Astrocyte of the spinal cord (primary cell): ENCODE measurements at regions not wholly inside any gene's neighbourhood (a gene's known extent, or its start where the extent isn't known, plus 50 kb on each side); places are given as distances from the start of the nearest gene placed in this dataset.

Experiments
- DNase-seq: peaks from one replicate; pipeline ENCODE4 v3.0.0; 2011; ENCODE audit warnings: low read depth, low spot score
- H3K4me3 ChIP-seq: 2 replicates; pipeline ENCODE4 v1.5.1; 2011; ENCODE audit warnings: low read depth, mild to moderate bottlenecking, low read length, moderate library complexity
- in situ Hi-C: cut with HindIII; loops from 2 replicates; pipeline ENCODE4 v1.10.0; 2017; ENCODE audit warnings: low sequenced_read_pairs
- TF ChIP-seq, protein P1 (sequence below): IDR thresholded peaks from 2 replicates; pipeline ENCODE4 v1.5.1; 2012; ENCODE audit warnings: low read depth, mild to moderate bottlenecking, low read length, inconsistent platforms

DNA sequence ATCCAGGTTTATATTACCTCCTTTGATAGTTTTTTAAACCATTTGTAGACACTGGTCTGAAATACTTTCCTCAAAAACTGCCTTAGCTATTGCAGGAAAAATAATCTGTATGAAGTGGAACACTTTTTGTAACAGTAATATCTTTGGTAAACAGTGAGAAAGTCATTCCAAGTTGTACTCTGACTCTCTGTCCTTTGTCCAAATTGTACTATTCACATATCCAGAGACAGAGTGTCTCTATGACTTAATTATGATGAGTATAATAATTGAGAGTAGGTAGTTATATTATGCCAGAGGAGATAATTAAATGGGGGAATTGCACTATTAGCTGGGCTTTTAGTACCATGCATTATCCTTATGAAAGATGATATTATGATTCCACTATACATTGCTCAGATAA is 112.6 kb upstream of the LCORL start:
- no peak overlapping the region for H3K4me3 ChIP-seq
- TF ChIP-seq, protein P1, sequence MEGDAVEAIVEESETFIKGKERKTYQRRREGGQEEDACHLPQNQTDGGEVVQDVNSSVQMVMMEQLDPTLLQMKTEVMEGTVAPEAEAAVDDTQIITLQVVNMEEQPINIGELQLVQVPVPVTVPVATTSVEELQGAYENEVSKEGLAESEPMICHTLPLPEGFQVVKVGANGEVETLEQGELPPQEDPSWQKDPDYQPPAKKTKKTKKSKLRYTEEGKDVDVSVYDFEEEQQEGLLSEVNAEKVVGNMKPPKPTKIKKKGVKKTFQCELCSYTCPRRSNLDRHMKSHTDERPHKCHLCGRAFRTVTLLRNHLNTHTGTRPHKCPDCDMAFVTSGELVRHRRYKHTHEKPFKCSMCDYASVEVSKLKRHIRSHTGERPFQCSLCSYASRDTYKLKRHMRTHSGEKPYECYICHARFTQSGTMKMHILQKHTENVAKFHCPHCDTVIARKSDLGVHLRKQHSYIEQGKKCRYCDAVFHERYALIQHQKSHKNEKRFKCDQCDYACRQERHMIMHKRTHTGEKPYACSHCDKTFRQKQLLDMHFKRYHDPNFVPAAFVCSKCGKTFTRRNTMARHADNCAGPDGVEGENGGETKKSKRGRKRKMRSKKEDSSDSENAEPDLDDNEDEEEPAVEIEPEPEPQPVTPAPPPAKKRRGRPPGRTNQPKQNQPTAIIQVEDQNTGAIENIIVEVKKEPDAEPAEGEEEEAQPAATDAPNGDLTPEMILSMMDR, result no peak
- no peak for DNase-seq
- in situ Hi-C loops, result no loop called here

DNA sequence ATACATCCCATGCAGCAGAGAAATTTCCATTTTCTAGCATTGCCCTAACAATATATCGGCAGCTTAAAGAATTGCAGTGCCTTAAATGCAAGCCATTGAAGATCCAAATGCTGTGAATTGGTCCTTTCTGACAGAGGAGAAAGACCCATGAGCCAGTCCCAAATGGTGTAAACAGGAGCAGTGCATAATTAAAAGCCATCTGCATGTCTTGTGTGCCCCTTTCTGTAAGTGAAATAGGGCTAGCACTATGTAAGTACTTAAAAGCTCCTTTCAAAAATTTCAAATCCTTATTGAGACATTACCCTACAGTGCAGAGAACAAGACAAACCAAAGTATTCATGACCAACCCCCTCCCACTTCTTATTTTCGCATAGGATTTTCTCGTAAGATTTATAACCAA is 108.7 kb upstream of the LCORL start:
- in situ Hi-C loops, result no loop called here
- TF ChIP-seq, protein P1, result no peak
- DNase-seq, result no peak
- no peak overlapping the region for H3K4me3 ChIP-seq

DNA sequence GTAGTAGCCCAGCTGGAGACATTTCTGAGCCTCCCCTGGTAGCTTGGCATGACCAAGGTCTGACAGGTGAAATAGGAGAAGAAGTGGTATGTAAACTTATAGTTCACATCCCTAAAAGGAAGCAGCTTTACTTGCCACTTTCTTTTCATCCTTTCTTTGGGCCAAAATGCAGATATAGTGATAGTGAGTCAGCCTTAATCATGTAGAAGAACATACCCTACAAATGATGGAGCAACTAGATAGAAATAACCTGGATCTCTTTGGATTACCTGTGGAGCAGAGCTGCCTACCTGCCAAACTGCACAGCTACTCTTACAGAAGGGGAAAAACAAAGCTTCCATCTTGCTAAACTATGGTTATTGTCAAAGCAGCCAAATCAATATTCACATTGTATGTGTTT is 106.7 kb upstream of the LCORL start:
- no peak overlapping the region for H3K4me3 ChIP-seq
- TF ChIP-seq, protein P1, result no peak
- in situ Hi-C loops, result no loop called here
- DNase-seq, result no peak

DNA sequence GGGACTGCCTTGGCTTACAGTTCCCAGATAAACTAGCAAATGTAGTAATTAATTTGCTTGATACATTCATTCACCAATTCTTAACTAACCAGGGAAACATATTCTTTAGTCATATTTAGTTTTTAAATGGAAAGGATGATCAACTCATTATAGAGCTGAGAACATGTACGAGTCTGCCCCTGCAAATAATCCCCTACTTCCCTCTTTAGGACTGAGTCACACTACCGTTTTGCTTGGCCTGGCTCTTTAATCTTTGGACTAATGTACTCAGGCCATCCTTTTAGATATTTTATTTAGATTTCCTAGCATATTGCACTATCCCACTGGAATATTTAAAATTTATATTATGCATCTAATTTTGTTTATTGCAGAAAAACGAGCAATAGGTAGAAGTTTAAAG is 105.5 kb upstream of the LCORL start:
- no peak overlapping the region for H3K4me3 ChIP-seq
- TF ChIP-seq, protein P1, result no peak
- no peak for DNase-seq
- in situ Hi-C loops, result no loop called here

DNA sequence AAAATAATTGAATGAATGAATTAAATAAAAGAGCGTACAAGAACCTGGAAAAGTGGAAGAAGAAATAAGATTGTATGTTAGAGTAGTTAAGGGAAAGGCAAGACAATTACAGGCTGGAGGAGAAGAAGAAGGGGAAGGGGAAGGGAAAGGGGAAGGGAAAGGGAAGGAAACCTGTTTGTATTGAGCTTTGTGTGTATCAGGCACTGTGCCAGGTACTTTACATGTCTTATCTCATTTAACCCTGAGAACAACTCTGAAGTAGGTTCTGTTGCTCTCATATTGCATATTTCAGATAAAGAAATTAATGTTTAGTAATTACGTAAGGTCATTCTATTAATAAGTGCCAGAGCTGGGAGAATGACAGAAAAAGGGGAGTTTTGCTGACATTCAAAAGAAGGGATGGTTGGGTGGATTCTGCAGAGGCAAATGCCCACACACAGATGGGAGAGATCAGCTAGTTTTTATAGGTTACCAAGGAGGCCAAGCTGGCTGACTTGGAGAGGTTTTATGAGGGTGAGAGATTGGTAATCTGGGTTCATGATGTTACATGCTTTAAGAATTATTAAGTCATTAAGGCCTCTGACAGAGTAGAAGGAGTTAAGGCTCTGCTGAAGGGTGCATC is 92.3 kb upstream of the LCORL start:
- DNase-seq, result no peak
- in situ Hi-C loops, result no loop called here
- TF ChIP-seq, protein P1, result no peak
- H3K4me3 ChIP-seq, result no peak overlapping the region

DNA sequence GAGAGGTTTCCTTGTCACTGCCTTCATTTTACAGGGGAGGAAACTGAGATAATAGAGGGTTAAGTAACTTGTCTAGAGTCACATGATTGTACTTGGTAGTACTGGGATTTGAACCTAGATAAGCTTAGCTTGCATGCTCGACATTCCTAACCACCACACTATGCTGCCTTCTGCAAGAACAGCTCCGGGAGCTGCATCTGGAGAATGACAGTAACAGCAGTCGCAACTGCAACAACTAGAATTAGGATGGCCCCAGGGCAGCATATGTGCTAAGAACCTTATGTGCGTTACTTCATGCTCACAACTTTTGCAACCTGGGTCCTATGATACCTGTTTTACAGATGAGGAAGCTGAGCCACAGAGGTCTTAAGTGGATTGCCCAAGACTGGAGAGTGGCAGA is 89.5 kb upstream of the LCORL start:
- DNase-seq, result no peak
- TF ChIP-seq, protein P1, result no peak
- H3K4me3 ChIP-seq, result no peak overlapping the region
- in situ Hi-C loops, result no loop called here

DNA sequence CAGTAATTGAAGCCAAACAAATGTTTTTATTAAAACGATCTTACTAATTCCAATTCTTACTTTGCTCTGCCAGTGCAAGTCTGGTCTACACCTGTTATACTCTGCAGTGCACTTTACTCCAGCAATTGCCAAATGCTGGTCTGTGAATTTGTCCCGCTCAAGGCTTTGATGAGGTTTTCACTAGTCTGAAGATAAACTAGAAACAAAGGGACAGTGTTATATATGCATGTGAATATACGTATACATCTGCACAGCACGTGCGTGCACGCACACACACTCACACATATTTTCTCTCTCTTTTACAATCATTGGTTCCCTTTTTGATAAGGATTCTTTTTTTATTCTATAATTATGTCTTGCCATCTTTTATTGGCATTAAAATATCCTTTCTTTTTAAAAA is 88.5 kb upstream of the LCORL start:
- TF ChIP-seq, protein P1, result no peak
- no peak for DNase-seq
- H3K4me3 ChIP-seq, result no peak overlapping the region
- in situ Hi-C loops, result no loop called here
